ENCODE measurements at regions not wholly inside any gene's neighbourhood (a gene's known extent, or its start where the extent isn't known, plus 50 kb on each side); places are given as distances from the start of the nearest gene placed in this dataset.

DNA sequence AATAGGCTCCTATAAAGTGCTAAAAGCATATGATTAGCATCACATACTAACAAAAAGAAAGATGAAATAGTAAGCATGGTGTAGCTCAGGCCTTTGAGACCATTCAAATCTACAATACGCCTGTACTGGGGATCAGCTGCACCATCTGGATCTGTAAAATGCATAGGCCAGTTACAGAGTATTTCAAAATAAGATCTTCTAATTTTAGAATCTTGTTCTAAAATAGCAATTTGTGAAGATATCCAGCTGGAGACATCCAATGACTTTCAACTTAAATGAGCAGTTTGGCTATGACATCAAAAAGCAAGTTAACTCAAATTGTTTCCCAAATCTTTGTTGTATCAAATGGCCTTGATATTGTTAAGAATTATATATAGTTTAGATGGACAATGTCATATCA, 386.3 kb downstream of the MRPS30 start:
- DNase-seq (ENCODE audit: low read depth in 4 of 4, low spot score in 2 of 4): no peak
